ENCODE measurements at regions not wholly inside any gene's neighbourhood (a gene's known extent, or its start where the extent isn't known, plus 50 kb on each side); places are given as distances from the start of the nearest gene placed in this dataset.
"Not testable (repeated sequence)": the region's sequence is repeated elsewhere in the genome, so short reads cannot be mapped to it uniquely, and the experiment has no call there.

- WGBS, 2 donors, result 81 to 87% methylated on average over 5 of the region's 5 CpGs
Observed at GRCh38 chr7:142566271-142566670, 183.0 kb upstream of the PRSS1 start.

GRCh38 chr7:142564125-142564524, 185.1 kb upstream of the PRSS1 start:
- WGBS, 2 donors, result 74 to 83% methylated on average over 1 of the region's 3 CpGs
- not testable (repeated sequence) for H3K4me1 ChIP-seq (ENCODE audit: control insufficient read depth in 2 of 2, insufficient read depth in 2 of 2, low read length in 1 of 2); H3K27me3 ChIP-seq (ENCODE audit: control insufficient read depth in 1 of 2, insufficient read depth in 2 of 2, low read length in 2 of 2); H3K9me3 ChIP-seq (ENCODE audit: control insufficient read depth in 2 of 2, insufficient read depth in 1 of 2, low read depth in 1 of 2, low read length in 1 of 2); H3K36me3 ChIP-seq (ENCODE audit: control insufficient read depth in 2 of 2, insufficient read depth in 2 of 2, low read length in 1 of 2); H3K27ac ChIP-seq (ENCODE audit: low read depth in 2 of 2, low read length in 1 of 2); H3K4me3 ChIP-seq (ENCODE audit: low read depth in 1 of 2, low read length in 2 of 2)

More at GRCh38 chr7:142566271-142566670, 183.0 kb upstream of the PRSS1 start:
- H3K36me3 ChIP-seq (ENCODE audit: control insufficient read depth in 2 of 2, insufficient read depth in 2 of 2, low read length in 1 of 2), result no peaks in the 10 kb centered on the region
- H3K4me3 ChIP-seq (ENCODE audit: low read depth in 1 of 2, low read length in 2 of 2), result no peak overlapping the region
- peaks cover 0 to 3% of the 10 kb centered on the region in 2 donors for H3K9me3 ChIP-seq (ENCODE audit: control insufficient read depth in 2 of 2, insufficient read depth in 1 of 2, low read depth in 1 of 2, low read length in 1 of 2)
- H3K27ac ChIP-seq (ENCODE audit: low read depth in 2 of 2, low read length in 1 of 2), result no peak overlapping the region
- no peaks in the 10 kb centered on the region for H3K27me3 ChIP-seq (ENCODE audit: control insufficient read depth in 1 of 2, insufficient read depth in 2 of 2, low read length in 2 of 2)
- no peaks in the 10 kb centered on the region for H3K4me1 ChIP-seq (ENCODE audit: control insufficient read depth in 2 of 2, insufficient read depth in 2 of 2, low read length in 1 of 2)

- H3K27me3 ChIP-seq (ENCODE audit: control insufficient read depth in 1 of 2, insufficient read depth in 2 of 2, low read length in 2 of 2), result no peaks in the 10 kb centered on the region
- 88% methylated on average over 1 of the region's 1 CpG for WGBS, 2 donors
Observed at GRCh38 chr7:142563470-142563869, 185.8 kb upstream of the PRSS1 start.

GRCh38 chr7:142562688-142563087, 186.6 kb upstream of the PRSS1 start:
- H3K4me3 ChIP-seq (ENCODE audit: low read depth in 1 of 2, low read length in 2 of 2), result no peak overlapping the region
- H3K36me3 ChIP-seq (ENCODE audit: control insufficient read depth in 2 of 2, insufficient read depth in 2 of 2, low read length in 1 of 2), result no peaks in the 10 kb centered on the region
- no peak overlapping the region for H3K27ac ChIP-seq (ENCODE audit: low read depth in 2 of 2, low read length in 1 of 2)
- H3K4me1 ChIP-seq (ENCODE audit: control insufficient read depth in 2 of 2, insufficient read depth in 2 of 2, low read length in 1 of 2), result no peaks in the 10 kb centered on the region
- peaks cover 0 to 3% of the 10 kb centered on the region in 2 donors for H3K9me3 ChIP-seq (ENCODE audit: control insufficient read depth in 2 of 2, insufficient read depth in 1 of 2, low read depth in 1 of 2, low read length in 1 of 2)
- WGBS, 2 donors, result 48 to 49% methylated on average over 1 of the region's 1 CpG
- H3K27me3 ChIP-seq (ENCODE audit: control insufficient read depth in 1 of 2, insufficient read depth in 2 of 2, low read length in 2 of 2), result no peaks in the 10 kb centered on the region

More at GRCh38 chr7:142563470-142563869, 185.8 kb upstream of the PRSS1 start:
- peaks cover 0 to 3% of the 10 kb centered on the region in 2 donors for H3K9me3 ChIP-seq (ENCODE audit: control insufficient read depth in 2 of 2, insufficient read depth in 1 of 2, low read depth in 1 of 2, low read length in 1 of 2)
- H3K4me3 ChIP-seq (ENCODE audit: low read depth in 1 of 2, low read length in 2 of 2), result no peak overlapping the region
- H3K27ac ChIP-seq (ENCODE audit: low read depth in 2 of 2, low read length in 1 of 2), result no peak overlapping the region
- H3K4me1 ChIP-seq (ENCODE audit: control insufficient read depth in 2 of 2, insufficient read depth in 2 of 2, low read length in 1 of 2), result no peaks in the 10 kb centered on the region
- no peaks in the 10 kb centered on the region for H3K36me3 ChIP-seq (ENCODE audit: control insufficient read depth in 2 of 2, insufficient read depth in 2 of 2, low read length in 1 of 2)

GRCh38 chr7:142561396-142561795, 187.9 kb upstream of the PRSS1 start:
- 93 to 96% methylated on average over 3 of the region's 3 CpGs for WGBS, 2 donors

GRCh38 chr7:142560770-142561169, 188.5 kb upstream of the PRSS1 start:
- H3K27ac ChIP-seq (ENCODE audit: low read depth in 2 of 2, low read length in 1 of 2); H3K36me3 ChIP-seq (ENCODE audit: control insufficient read depth in 2 of 2, insufficient read depth in 2 of 2, low read length in 1 of 2); H3K27me3 ChIP-seq (ENCODE audit: control insufficient read depth in 1 of 2, insufficient read depth in 2 of 2, low read length in 2 of 2); H3K9me3 ChIP-seq (ENCODE audit: control insufficient read depth in 2 of 2, insufficient read depth in 1 of 2, low read depth in 1 of 2, low read length in 1 of 2); H3K4me1 ChIP-seq (ENCODE audit: control insufficient read depth in 2 of 2, insufficient read depth in 2 of 2, low read length in 1 of 2); H3K4me3 ChIP-seq (ENCODE audit: low read depth in 1 of 2, low read length in 2 of 2): not testable (repeated sequence)
- WGBS, 2 donors, result 79 to 86% methylated on average over 4 of the region's 6 CpGs

More at GRCh38 chr7:142561396-142561795, 187.9 kb upstream of the PRSS1 start:
- H3K27me3 ChIP-seq (ENCODE audit: control insufficient read depth in 1 of 2, insufficient read depth in 2 of 2, low read length in 2 of 2); H3K27ac ChIP-seq (ENCODE audit: low read depth in 2 of 2, low read length in 1 of 2); H3K9me3 ChIP-seq (ENCODE audit: control insufficient read depth in 2 of 2, insufficient read depth in 1 of 2, low read depth in 1 of 2, low read length in 1 of 2); H3K4me1 ChIP-seq (ENCODE audit: control insufficient read depth in 2 of 2, insufficient read depth in 2 of 2, low read length in 1 of 2); H3K4me3 ChIP-seq (ENCODE audit: low read depth in 1 of 2, low read length in 2 of 2); H3K36me3 ChIP-seq (ENCODE audit: control insufficient read depth in 2 of 2, insufficient read depth in 2 of 2, low read length in 1 of 2): not testable (repeated sequence)

GRCh38 chr7:142560166-142560565, 189.1 kb upstream of the PRSS1 start:
- WGBS, 2 donors, result 83 to 86% methylated on average over 2 of the region's 2 CpGs
- H3K27me3 ChIP-seq (ENCODE audit: control insufficient read depth in 1 of 2, insufficient read depth in 2 of 2, low read length in 2 of 2), result no peaks in the 10 kb centered on the region
- H3K4me3 ChIP-seq (ENCODE audit: low read depth in 1 of 2, low read length in 2 of 2), result no peak overlapping the region
- H3K27ac ChIP-seq (ENCODE audit: low read depth in 2 of 2, low read length in 1 of 2), result no peak overlapping the region
- H3K36me3 ChIP-seq (ENCODE audit: control insufficient read depth in 2 of 2, insufficient read depth in 2 of 2, low read length in 1 of 2), result no peaks in the 10 kb centered on the region
- H3K4me1 ChIP-seq (ENCODE audit: control insufficient read depth in 2 of 2, insufficient read depth in 2 of 2, low read length in 1 of 2), result no peaks in the 10 kb centered on the region
- H3K9me3 ChIP-seq (ENCODE audit: control insufficient read depth in 2 of 2, insufficient read depth in 1 of 2, low read depth in 1 of 2, low read length in 1 of 2), result no peaks in the 10 kb centered on the region

GRCh38 chr7:142557971-142558582, 191.2 kb upstream of the PRSS1 start:
- Histone ChIP-seq H3K9me3 (ENCODE audit: control insufficient read depth in 2 of 2, insufficient read depth in 1 of 2, low read depth in 1 of 2, low read length in 1 of 2) (no peaks in the 10 kb centered on the region), H3K36me3 (ENCODE audit: control insufficient read depth in 2 of 2, insufficient read depth in 2 of 2, low read length in 1 of 2) (no peaks in the 10 kb centered on the region), H3K4me1 (ENCODE audit: control insufficient read depth in 2 of 2, insufficient read depth in 2 of 2, low read length in 1 of 2) (no peaks in the 10 kb centered on the region), H3K4me3 (ENCODE audit: low read depth in 1 of 2, low read length in 2 of 2) (no peak overlapping the region), H3K27ac (ENCODE audit: low read depth in 2 of 2, low read length in 1 of 2) (no peak overlapping the region), H3K27me3 (ENCODE audit: control insufficient read depth in 1 of 2, insufficient read depth in 2 of 2, low read length in 2 of 2) (peaks cover 0 to 3% of the 10 kb centered on the region in 2 donors)
- 55 to 57% methylated on average over 5 of the region's 5 CpGs for WGBS, 2 donors

- Histone ChIP-seq H3K4me3 (ENCODE audit: low read depth in 1 of 2, low read length in 2 of 2) (no peak overlapping the region), H3K36me3 (ENCODE audit: control insufficient read depth in 2 of 2, insufficient read depth in 2 of 2, low read length in 1 of 2) (no peaks in the 10 kb centered on the region), H3K27ac (ENCODE audit: low read depth in 2 of 2, low read length in 1 of 2) (no peak overlapping the region), H3K4me1 (ENCODE audit: control insufficient read depth in 2 of 2, insufficient read depth in 2 of 2, low read length in 1 of 2) (no peaks in the 10 kb centered on the region), H3K27me3 (ENCODE audit: control insufficient read depth in 1 of 2, insufficient read depth in 2 of 2, low read length in 2 of 2) (peaks cover 0 to 3% of the 10 kb centered on the region in 2 donors), H3K9me3 (ENCODE audit: control insufficient read depth in 2 of 2, insufficient read depth in 1 of 2, low read depth in 1 of 2, low read length in 1 of 2) (no peaks in the 10 kb centered on the region)
- 10 to 13% methylated on average over 5 of the region's 5 CpGs for WGBS, 2 donors
Observed at GRCh38 chr7:142556740-142557139, 192.5 kb upstream of the PRSS1 start.
